ENCODE measurements at regions not wholly inside any gene's neighbourhood (a gene's known extent, or its start where the extent isn't known, plus 50 kb on each side); places are given as distances from the start of the nearest gene placed in this dataset.
"Not testable (repeated sequence)": the region's sequence is repeated elsewhere in the genome, so short reads cannot be mapped to it uniquely, and the experiment has no call there.

DNA sequence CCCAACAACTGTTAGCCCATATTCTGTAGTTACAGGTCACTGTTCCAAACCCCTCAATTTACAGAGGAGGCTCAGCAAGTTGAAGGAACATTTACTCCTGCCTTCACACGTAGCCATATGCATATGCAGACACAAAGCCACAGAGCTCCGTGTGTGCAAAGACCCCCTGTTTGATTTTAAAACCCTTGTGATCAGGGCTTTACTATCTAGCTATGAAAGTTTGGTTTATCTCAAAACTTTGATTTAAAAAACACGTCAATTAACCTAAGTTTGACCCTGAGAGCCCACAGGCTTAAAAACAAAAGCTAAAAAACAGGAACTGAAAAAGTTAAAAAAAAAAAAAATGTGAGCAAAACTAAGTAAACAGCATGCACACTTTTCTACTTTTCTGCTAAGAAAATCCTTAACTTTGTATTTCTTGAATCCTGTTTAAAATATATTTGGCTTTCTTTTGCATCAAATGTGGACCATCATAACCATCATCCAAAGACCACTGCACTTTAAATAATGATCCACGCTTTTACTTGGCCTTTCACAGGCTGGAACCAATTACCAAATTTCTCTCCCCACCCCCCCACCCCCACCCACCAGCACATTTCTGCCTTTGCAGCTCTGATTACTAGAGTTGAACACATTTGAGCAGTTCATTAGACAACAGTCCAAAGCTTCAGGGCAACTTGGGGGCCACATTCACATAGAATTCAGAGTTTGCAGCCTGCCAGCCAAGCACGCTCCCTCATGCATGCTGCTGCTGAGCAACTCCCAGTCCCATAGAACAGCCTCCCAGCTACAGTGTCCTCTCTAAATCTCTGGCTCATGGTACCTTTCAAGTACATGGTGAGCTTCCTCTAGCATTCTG is 128.8 kb upstream of the MAP3K1 start:
- DNase-seq (ENCODE audit: low read depth) = no peak

DNA sequence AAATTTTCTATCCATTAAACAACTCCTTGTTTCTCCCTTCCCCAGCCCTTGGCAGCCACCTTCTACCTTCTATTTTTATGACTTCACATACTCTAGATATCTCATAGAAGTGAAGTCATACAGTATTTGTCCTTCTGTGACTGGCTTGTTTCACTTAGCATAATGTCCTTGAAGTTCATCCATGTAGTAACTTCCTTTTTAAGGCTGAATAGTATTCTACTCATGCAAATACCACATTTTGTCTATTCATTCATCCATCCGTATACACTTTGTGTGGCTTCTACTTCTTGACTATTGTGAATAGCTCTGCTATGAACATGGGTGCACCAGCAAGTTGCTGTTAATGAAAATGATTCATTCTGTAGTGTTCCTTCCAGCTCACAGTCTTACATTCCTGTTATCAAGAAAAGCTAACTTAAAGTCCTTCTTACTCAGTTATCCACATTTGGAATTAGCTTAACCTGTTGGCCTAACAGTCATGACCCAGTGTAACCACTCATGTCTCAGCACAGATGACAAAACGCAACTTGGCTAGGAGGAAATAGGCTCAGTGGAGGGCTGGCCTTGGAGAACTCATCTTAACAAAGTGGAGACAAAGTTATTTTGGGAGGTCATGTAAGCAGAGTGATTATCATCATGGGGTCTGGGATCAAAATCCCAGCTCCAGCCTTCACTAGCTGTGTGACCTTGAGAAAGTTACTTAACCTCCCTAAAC is 129.7 kb upstream of the MAP3K1 start:
- no peak for DNase-seq (ENCODE audit: low read depth)

DNA sequence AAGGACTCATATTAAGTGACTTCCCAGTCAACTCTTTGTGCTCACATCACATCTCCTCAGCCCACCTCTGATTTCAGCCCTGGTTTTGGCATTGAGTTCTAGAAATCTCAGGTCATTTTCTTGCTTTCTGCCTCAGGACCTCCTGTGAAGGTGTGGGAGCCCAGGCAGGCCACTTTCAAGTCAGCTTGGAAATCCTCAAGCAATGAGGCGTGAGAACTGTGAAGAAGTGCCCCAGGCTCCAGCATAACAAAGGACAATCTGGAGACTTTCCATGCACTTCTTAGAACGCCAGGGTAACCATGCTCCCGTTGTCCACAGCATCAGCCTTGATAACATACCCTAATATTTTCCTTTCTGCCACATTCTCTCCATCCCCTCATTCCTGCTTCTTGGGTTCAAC is 131.2 kb upstream of the MAP3K1 start:
- DNase-seq (ENCODE audit: low read depth) = no peak

DNA sequence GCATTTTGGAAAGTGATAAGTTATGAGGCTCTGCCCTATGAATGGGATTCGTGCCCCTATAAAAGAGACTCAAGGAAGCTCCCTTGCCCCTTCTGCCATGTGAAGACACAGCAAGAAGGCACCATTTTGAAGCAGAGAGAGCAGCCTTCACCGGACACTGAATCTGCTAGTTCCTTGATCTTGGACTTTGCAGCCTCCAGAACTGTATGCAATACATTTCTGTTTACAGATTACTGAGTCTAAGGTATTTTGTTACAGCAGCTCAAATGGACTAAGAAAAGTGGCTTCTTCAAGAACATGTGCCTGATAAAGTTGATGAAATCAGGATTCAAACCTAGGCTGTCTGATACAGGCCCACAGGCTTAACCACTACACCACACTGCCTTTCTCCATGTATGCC is 131.6 kb upstream of the MAP3K1 start:
- no peak for DNase-seq (ENCODE audit: low read depth)

DNA sequence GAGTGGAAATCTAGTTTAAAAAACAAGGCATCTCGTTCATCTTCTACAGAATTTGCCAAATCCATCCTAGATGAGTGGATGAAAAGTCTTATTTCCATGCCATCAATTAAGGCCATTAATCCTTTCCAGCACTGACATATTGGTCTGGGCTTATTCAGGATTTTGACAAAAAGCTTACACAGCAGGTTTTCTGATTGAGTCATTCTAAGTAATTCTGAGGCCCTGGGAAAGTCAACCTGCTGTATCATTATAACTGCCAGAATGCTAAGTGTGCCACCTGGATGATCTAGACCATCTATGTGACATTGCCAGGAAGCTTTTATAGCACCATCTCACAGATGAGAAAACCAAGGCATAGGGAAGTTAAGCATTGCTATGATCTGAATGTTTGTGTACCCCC is 132.1 kb upstream of the MAP3K1 start:
- no peak for DNase-seq (ENCODE audit: low read depth)

DNA sequence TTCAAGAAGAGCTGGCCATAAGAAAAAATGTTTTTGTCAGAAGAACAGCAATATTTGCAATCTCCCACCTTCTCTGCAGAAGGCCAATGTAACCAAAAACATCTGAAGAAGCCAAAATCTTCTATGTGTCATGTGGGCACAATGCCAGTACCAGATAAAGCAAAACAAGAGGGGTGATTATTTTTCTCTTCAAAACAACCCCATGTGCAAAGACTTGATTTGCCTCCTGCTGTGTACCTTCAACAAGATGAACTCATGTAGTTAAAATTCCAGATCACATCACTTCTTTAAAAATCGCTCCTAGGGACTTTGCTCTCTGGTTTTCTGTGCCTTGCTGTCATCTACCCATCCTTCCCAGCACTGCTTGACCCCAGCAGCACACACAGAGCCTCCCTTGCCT is 134.0 kb upstream of the MAP3K1 start:
- no peak for DNase-seq (ENCODE audit: low read depth)

DNA sequence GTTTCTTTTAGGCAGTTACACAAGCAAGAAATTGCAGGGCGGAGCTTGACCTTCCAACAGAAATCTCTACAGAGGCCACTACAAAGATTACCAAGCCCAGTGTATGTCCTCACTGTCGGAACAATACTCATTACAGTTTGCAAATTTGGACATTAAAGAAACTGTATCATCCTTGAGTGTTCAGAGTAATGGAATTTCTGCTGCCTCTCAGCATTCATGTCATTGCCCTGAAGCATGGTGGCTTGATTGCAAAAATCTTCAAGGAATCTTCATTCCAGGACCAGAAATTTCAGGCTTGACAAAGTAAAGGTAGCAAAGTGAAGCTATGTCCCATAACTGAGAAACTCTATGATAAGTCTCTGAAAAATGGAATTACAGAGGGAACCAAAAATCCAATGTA is 134.6 kb upstream of the MAP3K1 start:
- DNase-seq (ENCODE audit: low read depth) = no peak

DNA sequence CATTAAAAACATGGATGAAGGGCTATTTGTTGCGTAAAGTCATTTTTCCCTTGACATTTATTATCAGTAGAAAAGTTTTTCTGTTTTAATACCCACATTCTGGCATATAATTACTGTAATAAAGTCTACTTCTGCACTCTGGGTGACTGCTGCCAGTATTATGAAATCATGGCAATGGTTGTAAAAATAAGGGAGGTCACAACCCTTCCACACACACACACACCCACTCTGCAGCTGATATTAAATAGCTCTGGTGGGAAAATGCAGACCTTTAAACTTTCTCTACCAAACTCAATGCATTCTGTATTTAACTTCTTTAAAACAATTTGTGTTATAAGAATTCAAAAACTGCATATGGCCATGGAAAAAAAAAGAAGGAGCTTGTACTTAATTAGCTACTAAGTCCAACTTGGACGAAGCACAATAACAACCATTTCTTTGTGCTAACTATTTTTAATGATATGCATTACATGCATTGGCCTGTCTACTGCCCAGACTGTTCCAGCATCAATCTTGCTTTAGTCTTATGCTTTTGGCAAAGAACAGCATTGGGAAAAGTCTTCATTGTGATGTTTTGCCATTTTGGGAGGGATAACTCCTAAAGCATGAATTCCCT is 137.6 kb upstream of the MAP3K1 start:
- no peak for DNase-seq (ENCODE audit: low read depth)

DNA sequence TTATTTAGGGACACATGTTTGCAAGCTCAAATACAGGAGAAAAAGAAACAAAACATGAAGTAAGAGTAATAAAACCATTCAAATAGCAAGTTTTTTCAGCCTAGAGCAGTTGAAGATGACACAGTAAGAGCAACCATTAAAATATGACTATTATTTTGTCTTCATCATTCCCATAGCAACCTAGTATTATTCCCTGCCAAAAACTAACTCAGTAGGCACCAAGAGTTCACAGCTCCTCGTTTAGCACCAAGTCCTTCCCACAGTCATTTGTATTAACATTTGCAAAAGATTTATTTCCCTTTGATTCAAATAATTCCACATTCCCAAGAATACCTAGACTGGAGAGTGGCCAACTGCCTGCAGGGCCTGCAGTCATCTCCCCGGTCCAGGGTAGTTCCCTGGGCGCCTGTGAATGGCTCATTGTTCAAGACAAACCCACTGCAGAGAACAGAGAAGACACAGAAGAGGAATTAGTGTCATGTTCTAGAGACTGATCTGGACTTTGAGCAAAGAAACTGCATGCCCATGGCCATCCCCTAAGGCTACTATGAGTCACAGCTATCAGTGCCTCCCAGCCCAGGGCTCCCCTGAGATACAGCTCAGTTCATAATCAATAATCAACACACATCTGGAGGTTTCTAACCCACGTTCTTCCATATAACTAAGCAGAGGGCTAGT is 139.1 kb upstream of the MAP3K1 start:
- no peak for DNase-seq (ENCODE audit: low read depth)

DNA sequence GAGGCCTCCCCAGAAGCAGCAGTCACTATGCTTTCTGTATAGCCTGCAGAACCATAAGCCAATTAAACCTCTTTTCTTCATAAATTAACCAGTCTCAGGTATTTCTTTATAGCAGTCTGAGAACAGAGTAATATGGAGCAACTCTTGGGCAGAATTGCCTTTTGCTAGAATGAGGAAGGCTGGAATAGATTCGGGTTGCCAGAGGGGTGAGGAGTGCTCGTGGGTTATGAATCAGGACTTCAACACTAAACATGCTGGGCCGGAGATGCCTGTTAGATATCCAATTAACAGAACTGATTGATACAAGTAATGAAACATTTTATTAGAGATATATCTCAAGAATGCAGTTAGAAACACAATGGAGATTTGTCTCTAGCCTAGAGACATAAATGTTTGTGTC is 140.9 kb upstream of the MAP3K1 start:
- no peak for DNase-seq (ENCODE audit: low read depth)

DNA sequence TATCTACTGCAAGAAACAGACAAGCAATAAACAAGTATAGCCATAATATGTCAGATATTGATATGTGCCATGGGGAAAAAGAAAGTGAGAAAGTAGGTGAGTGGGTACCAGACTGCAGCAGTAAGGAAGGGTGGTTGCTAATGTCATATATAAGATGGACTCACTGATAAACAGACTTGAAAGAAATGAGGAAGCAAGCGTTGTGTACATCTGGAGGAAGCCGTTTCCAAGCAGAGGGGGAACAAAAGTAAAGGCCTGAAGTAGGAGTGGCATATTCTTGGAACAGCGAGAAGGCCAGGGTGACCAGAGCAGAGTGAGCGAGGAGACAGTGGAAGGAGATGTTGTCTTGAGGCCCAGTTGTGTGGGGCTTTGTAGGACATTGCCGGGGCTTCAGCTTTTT is 142.2 kb upstream of the MAP3K1 start:
- DNase-seq (ENCODE audit: low read depth) = no peak

DNA sequence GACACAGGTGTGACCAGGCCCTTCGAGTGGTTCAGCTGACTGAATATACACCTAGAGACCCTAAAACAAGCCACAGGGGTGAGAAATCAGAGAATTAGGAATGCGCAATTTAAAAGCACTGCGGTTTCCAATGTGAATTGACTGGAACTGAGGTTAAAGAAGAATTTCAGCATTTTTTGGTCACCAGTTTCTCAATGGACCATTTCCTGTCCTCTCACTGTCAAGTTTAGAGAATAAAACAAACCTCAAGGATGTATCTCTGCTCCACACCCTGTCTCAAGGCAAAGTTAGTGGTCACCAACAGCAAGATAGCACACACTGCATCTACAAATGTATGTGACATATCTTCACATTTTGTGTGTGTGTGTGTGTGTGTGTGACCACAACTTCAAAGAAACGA is 143.8 kb upstream of the MAP3K1 start:
- no peak for DNase-seq (ENCODE audit: low read depth)

DNA sequence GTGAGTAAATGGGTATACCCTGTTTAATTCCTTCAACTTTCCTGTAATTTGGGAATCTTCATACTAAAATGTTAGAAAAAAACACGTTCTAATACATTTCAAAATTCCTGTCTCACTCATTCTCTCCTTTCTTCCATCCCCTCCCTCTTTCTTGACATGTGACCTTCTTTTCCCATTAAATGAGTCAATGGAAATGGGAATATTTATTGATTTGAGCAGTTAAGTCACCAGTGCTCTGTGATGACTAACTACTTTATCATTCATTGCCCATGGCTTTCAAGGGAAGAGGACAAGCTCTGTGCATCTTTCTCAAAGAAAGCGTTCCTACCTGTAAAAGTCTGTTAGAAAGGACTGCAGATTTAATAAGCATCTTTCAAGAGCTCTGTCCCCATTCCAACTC is 144.4 kb upstream of the MAP3K1 start:
- DNase-seq (ENCODE audit: low read depth) = no peak

DNA sequence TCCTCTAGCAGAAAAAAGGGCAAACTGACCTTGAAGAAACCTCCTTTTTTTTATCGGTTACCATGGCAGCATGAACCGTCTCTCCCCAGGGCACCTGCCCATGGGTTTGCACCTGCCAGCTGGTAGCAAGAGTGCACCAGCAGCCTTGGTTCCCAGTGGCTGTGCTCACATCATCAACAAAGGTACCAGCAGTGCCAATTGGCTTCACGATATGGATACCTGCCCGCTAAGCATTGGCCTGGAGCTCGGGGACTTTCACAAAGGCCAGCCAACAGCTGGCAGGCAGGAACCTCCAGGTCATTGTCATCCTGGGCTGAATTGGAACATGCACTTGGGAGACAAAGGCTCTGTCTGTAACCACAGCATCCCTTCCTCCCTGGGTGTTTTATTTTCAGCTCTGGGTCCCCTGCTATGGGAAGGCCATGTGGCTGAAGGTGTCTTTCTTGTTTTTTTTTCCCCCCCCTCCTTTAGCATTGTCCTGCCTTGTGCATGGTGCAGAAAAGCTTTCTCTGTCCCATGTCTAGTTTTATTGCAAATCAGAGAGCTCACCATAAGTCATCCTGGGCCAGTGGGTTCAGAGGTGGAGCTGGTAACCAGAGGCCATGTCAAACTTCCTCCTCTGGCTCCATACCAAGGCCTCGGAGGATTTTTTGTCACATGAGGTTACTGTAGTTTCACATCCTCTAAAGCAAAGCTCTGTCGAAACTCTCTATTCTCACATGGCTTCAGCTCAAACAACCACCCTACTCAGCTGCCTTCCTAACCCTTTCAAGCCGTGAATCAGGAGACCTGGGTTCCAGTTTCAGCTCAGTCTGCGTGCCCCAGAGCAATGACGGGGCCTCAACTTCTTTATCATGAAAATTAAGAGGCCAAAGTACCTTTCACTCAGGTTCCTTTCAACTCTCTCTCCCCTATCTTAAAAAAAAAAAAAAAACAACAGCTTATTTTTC is 145.5 kb upstream of the MAP3K1 start:
- peak; percentile 31 for DNase-seq (ENCODE audit: low read depth)

DNA sequence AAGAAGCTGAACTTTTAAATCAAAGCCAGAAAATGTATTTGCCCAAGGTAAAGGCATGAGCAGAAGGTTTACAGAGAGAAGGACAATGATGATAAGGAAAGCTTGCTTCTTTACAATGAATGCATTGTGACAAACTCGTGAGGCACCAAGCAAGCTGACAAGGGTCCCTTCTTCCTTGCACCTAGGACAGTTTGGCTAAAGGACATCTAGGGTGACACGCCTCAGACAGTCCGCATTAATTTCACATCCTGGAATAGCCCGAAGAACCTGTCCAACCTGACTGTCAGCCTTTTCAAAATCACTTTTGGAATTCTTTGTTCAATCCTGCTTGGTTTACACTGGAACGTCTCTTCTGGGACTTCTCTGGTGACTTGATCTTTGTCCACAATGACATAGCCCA is 146.4 kb upstream of the MAP3K1 start:
- DNase-seq (ENCODE audit: low read depth) = no peak

DNA sequence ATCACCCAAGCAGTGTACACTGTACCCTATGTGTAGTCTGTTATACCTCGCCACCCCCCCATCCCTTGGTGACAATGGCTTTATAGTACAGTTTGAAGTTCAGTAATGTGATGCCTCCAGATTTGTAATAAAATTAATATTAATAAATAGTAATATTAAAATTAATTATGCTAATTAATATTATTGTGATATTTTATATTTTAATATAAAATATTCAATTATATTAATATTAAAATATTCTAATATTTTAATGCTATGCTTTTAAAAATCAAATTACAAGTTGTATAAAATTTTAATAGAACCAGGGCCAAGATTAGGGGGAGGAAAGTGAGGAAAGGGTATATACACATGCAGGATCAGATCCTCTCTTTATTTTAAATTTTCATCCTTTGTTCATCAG is 147.7 kb upstream of the MAP3K1 start:
- DNase-seq (ENCODE audit: low read depth) = no peak

DNA sequence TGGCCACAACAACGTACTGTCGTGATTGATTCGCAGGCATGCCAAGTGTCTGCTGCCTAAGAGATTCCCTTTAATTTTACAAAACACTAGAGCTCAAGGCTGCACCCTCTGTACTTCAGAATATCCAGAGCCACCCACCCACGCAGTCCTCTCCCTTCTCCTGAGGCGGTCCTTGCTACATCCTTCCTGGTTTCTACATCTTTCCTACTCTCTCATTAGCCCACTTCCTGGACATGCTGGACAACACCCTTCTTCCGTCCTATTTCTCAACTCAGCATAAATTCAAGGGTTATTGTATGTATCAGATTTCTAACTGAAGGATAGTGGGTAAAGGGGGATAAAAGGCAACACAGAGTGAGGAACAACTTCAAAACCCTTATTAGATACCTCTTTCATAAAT is 148.4 kb upstream of the MAP3K1 start:
- DNase-seq (ENCODE audit: low read depth) = no peak

DNA sequence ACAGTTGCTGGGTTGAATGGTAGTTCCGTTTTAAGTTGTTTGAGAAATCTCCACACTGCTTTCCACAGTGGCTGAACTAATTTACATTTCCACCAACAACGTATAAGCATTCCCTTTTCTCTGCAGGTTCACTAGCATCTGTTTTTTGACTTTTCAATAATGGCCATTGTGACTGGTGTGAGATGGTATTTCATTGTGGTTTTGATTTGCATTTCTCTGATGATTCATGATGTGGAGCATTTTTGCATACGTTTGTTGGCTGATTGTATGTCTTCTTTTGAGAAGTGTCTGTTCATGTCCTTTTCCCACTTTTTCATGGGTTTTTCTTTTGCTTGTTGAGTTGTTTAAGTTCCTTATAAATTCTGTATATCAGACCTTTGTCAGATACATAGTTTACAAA is 150.2 kb upstream of the MAP3K1 start:
- not testable (repeated sequence) for DNase-seq (ENCODE audit: low read depth)

DNA sequence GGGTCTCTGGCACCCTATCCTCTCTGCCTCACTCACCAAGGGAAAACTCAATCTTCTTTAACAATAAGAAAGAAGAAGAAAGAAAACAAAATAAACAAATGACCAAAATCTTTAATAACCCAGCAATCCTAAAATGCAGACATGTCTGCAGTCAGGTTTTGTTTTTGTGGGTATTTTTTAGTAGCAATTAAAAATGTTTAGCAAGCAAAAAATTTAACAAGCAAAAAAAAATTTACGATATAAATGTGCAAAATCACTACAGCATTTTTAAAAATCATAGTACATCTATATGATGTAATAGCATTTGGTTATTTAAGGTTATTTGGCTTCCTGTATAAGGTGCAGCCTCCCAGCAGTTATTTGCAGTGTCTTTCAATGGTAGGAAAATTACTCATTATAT is 151.3 kb upstream of the MAP3K1 start:
- no peak for DNase-seq (ENCODE audit: low read depth)

DNA sequence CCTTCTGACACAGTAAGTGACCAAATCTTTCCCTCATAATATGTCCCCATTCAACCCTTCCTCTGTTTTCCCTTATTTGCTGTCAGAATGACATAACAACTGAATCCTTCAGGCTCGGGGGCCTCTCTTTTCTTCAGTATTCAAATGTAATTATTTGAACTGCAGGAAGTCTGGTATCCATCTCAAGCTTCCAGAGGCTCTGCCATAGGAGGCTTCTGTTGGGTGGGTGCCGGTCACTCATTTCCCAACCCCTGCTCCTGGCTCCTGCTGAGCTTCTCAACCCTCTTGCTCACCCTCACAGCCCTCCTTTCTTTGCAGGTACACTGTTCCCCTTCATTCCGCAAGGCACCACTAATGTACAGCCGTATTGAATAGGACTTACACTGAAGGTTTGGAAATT is 151.8 kb upstream of the MAP3K1 start:
- DNase-seq (ENCODE audit: low read depth) = no peak

DNA sequence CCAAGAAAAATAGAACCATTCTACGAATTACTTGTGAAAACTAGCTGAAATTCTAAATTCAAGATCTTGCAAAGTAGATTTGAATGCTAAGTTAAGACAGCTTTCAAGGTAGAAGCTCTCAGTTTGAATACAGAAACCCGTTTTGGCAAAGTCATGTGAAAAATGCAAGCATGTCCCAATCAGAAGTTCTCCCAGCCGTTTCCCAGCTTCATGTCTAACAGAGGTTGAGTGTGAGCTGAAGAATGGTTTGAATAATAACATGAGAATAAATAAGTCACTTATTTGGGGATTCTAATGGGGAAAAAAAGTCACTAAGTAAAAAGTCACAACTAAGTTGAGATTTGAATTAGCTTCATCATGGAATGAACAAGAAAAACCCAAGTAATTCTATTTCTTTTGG is 152.5 kb upstream of the MAP3K1 start:
- no peak for DNase-seq (ENCODE audit: low read depth)
